NCI-H526 treated with DMSO at 0.1 percent for 48 hours (cell line): ENCODE measurements at regions not wholly inside any gene's neighbourhood (a gene's known extent, or its start where the extent isn't known, plus 50 kb on each side); places are given as distances from the start of the nearest gene placed in this dataset.
"Not testable (repeated sequence)": the region's sequence is repeated elsewhere in the genome, so short reads cannot be mapped to it uniquely, and the experiment has no call there.

Source experiments
- DNase-seq: peaks from one replicate; lab custom pipeline; 2025; lab: John Stamatoyannopoulos, UW

GRCh38 chrX:27404366-27404765, 58.8 kb downstream of the PPP4R3C start:
- DNase-seq, result no peak

DNA sequence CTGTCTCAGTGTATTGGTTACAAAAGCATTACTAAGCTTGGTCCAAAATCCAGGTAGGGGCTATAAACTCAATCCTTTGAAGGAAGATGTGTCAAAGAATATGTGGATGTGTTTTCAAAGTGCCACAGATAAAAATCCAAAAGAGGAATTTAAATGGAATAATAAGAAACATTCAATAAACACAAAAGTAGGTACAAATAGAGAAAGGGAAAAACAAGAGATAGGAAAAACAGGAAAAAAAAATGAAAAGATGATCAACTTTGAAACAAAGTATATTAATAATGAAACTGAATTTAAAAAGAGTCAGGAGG, 64.0 kb downstream of the PPP4R3C start:
- no peak for DNase-seq

DNA sequence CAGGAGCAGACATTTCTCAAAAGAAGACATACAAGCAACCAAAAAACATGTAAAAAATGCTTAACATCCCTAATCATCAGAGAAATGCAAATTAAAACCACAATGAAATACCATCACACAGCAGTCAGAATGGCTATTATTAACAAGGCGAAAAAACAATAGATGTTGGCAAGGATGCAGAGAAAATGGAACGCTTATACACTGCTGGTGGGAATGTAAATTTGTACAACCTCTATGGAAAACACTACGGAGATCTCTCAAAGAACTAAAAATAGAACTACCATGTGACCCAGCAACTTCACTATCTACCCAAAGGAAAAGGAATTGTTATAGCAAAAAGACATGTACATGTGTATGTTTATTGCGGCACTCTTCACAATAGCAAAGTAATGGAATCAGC, 71.5 kb downstream of the PPP4R3C start:
- DNase-seq, result no peak

DNA sequence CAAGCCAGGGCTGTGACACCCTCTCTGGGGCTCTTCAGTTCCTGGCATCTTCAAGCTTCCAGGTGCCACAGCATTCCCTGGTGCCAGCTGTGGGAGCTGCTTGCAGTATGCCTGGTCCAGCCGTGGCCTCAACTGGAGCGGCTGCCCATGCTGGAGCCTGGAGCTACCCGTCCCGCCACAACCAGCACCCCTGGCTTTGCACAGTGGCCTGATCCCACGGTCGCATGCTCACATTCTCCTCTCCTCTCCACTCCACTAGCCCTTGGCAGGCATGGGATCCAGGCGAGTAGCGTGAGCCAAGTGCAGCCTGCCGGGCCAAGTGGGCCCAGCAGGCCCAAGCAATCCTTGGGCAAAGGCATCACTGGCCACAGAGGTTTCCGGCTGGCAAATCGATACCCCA, 81.7 kb downstream of the PPP4R3C start:
- no peak for DNase-seq

GRCh38 chrX:27380163-27380845, 82.8 kb downstream of the PPP4R3C start:
- no peak for DNase-seq

- DNase-seq, result no peak
Measured at GRCh38 chrX:27354021-27354420, 109.1 kb downstream of the PPP4R3C start.

DNA sequence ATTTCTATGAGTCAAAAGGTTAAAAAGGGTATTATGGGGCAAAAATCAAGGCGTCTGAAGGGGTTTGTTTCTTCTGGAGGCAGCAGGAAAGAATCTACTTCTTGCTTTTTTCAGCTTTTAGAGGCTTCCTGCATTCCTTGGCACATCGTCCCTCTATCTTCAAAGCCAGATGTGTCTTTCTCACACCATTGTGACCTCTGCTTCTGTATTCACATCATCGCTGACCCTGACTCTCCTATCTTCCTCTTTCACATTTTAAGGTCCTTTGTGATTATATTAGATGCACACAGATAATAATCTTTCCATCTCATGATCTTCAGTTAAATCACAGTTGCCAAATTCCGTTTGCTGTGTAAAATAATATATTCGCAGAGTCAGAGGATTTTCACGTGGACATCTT, 112.7 kb downstream of the PPP4R3C start:
- DNase-seq, result no peak

- DNase-seq, result peak; percentile 1
Measured at GRCh38 chrX:27336466-27337091, 126.6 kb downstream of the PPP4R3C start.

DNA sequence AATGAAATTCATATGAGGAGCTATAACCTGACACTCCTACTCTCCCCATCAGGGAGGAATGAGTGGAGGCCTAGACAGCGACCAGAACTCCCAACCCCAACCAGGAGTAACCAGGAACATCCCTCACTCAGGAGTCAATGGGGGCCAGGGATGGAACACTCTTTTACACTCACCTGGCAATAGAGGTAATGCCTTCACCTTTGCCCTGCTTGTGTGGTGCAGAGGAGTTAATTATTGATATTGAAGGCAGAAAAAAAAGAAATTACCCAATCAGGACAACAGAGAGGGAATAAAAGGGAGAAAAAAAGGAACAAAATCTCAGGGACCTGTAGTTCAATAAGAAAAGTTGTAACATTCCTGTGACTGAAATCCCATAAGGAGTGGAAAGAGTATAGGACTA, 141.5 kb downstream of the PPP4R3C start:
- no peak for DNase-seq

GRCh38 chrX:27309406-27309805, 153.7 kb downstream of the PPP4R3C start:
- DNase-seq, result no peak

- DNase-seq, result no peak
Measured at GRCh38 chrX:27307546-27307945, 155.6 kb downstream of the PPP4R3C start.

GRCh38 chrX:27292552-27292951, 170.6 kb downstream of the PPP4R3C start:
- DNase-seq, result not testable (repeated sequence)

GRCh38 chrX:27276751-27277150, 186.4 kb downstream of the PPP4R3C start:
- no peak for DNase-seq

DNA sequence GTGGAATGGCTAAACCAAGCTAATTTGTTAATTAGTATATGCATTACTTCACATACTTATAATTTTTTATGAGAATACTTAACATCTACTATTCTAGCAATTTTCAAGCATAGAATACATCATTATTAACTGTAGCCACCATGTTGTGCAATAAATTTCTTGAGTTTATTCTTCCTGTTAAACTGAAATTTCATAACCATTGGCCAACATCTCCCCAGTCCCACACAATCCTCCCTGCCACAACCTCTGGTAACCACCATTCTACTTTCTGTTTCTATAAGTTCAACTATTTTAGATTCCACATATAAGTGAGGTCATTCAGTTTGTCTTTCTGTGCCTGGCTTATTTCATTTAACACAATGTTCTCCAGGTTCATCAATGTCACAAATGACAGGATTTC, 208.5 kb downstream of the PPP4R3C start:
- DNase-seq, result no peak

DNA sequence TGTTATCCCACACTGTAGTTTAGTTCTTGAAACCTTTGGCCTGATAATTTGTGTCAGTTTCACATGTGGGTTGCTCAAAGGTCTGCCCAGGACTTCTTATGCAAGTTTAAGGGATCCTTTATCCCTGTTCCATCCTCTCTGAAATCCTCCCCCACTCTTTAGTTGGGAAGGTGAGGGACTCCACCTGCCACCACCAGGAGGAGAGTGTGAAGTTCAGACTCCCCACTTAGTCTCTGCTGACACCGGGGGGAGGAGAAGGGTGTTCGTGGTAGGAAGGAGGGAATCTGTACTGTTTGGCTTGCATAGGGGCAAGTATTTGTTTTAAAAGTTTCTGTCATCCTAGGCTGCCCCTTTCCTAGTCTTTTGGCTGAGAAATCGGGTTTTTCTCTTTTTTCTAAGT, 211.8 kb downstream of the PPP4R3C start:
- no peak for DNase-seq

DNA sequence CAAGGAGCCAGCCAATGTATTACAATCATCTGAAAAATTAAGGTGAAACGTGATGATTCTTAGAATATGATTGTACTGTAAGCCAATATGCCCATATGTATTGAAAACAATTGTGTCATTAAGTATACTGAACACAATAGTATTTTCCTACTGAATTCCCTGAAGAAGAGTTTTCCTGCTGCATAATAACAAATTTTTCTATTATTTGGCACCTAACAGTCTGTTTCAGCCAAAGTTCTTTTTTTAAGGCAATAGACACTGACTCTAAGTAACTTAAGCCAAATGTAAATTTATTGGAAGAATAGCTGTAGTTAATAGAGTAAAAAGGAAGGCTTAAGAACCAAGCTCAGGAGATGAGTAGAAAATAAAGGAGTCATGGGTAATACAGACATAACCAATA, 220.6 kb downstream of the PPP4R3C start:
- DNase-seq, result no peak

- no peak for DNase-seq
Measured at GRCh38 chrX:27241981-27242380, 221.2 kb downstream of the PPP4R3C start.

DNA sequence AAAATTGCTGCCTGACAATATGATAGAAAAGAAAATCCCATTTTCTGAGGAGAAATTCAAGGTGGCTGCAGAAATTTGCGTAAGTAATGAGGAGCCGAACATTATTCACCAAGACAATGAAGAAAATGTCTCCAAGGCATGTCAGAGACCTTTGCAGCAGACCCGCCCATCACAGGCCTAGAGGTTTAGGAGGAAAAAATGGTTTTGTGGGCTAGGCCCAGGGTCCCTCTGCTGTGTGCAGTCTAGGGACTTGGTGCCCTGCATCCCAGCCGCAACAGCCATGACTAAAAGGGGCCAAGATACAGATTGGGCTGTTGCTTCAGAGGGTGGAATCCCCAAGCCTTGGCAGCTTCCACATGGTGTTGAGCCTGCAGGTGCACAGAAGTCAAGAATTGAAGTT, 223.1 kb downstream of the PPP4R3C start:
- DNase-seq, result not testable (repeated sequence)

DNA sequence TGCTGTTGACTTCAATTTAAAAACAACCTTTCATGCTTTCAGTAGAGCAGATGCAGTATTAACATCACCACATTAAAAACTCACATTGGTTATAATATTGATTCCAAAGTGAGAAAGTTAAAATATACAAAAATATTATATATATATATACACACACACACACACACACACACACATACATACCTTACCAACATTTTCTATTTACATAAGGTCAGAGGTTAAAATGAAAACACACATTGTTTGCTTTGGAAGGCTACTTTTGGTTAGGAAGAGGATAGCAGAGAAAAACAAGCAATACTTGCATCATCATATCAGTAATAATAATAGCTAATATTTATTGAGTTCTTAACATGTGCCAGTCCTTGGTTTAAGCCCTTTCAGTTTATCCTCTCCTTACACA, 226.5 kb downstream of the PPP4R3C start:
- no peak for DNase-seq

DNA sequence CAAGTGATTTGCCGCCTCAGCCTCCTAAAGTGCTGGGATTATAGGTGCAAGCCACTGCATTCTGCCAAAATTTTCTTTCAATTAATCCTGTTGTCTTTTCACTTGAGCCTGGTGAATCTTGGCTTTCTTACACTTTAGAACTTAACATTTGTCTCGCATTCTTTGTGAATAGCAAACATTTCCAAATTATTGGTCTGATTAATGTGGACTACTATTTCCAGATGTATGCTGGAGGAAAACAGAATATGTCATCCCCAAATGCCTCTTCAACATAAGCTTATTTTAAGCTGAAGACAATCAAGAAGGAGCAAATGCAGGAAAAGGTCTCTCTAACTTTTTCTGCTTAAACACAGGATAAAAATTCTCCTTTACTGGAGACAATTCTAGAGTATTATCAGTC, 233.4 kb downstream of the PPP4R3C start:
- no peak for DNase-seq

DNA sequence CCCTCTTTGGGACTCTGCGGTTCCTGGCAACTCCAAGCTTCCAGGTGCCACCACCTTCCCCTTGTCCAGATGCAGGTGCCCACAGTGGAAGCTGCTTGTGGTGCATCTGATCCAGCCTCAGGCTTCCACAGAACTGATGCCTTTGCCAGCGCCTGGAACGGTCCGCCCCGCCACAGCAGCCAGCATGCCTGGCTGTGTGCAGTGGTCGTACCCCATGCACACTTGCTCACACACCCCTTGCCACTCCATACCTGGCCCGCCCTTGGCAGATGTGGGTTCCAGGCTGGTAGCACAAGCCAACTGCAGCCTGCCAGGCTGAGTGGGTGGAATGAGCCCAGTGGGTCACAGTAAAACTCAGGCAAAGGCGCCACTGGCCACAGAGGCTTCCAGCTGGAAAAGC, 240.5 kb downstream of the PPP4R3C start:
- no peak for DNase-seq

DNA sequence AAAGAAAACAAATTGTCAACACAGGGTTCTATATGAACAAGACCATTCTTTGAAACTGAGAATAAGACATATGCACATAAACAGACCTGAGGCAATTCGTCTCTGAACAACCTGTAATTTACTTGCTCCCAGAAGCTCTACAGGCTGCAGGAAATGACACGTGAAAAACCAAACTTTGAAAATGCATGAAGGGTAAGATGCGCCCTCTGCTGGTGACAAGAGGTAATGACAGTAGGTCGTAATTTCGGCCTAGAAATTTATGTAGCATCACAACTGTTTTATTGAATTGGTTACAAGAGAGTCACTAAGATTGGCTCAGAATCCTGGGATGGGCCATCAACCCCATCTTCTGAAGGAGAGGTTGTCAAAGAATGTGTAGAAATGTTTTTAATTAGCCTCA, 276.5 kb downstream of the PPP4R3C start:
- peak; percentile 49 for DNase-seq

DNA sequence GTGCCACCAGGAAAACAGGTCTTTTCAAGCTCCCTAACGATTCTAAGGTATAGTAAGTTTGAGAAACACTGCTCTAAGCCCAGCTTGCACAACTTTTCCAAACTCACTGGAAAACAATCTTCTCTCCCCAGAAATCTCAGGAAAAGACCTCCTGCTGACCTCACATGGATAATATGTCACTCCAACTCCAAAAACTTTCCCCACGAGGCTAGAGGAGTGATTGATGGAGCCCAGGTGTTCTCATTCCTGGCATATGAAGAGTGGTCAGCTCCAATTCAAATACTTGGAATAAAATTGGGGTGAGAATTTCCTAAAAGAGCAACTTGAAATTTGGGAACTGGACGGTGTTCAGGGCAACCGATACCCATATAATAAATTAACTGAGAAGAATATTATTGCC, 299.9 kb downstream of the PPP4R3C start:
- no peak for DNase-seq

- DNase-seq, result no peak
Measured at GRCh38 chrX:27162496-27162895, 300.6 kb downstream of the PPP4R3C start.
